PC-9 (cell line): ENCODE measurements at regions not wholly inside any gene's neighbourhood (a gene's known extent, or its start where the extent isn't known, plus 50 kb on each side); places are given as distances from the start of the nearest gene placed in this dataset.
"Not testable (repeated sequence)": the region's sequence is repeated elsewhere in the genome, so short reads cannot be mapped to it uniquely, and the experiment has no call there.

Source experiments
- BruUV-seq: library from RNA; stranded (reverse); fragments of 400-500 nt; replicated peaks from 2 replicates; lab custom pipeline; 2021; lab: Mats Ljungman, UMichigan
- CTCF ChIA-PET: fragments of 300-600 bp; sonication (Branson Sonifier 250); formaldehyde crosslinking; loops from one replicate; lab custom pipeline; 2022; ENCODE audit warnings: antibody characterized with exemption; lab: Charles Lee
- POLR2A ChIA-PET: fragments of 300-600 bp; sonication (Branson Sonifier 250); formaldehyde crosslinking; loops from one replicate; lab custom pipeline; 2022; ENCODE audit warnings: antibody characterized with exemption; ENCODE audit not compliant: unreplicated experiment; lab: Charles Lee
- DNase-seq, 2 experiments: peaks; one replicate each; pipeline versions ENCODE4 v3.0.0 to v3.0.0-alpha.2; 2015 to 2022; ENCODE audit warnings: mixed read lengths in 1 of 2
- H2AFZ ChIP-seq: fragments of 200-600 bp; sonication (generic); 2 replicates; pipeline ENCODE4 v1.8.1; 2017; ENCODE audit warnings: antibody characterized with exemption
- H3F3A ChIP-seq: fragments of 200-600 bp; sonication (generic); 2 replicates; pipeline ENCODE4 v1.8.1; 2017; ENCODE audit warnings: antibody characterized with exemption, mild to moderate bottlenecking, low read depth; ENCODE audit not compliant: insufficient read depth
- H3K27ac ChIP-seq: fragments of 200-600 bp; sonication (generic); 2 replicates; pipeline ENCODE4 v1.6.1; 2016; ENCODE audit warnings: mixed run types
- H3K27me3 ChIP-seq: fragments of 200-600 bp; sonication (generic); 2 replicates; pipeline ENCODE4 v1.6.1; 2016; ENCODE audit warnings: low read depth, mixed run types; ENCODE audit not compliant: insufficient read depth
- H3K36me3 ChIP-seq: fragments of 200-600 bp; sonication (generic); 2 replicates; pipeline ENCODE4 v1.6.1; 2016; ENCODE audit warnings: low read depth, mixed run types
- H3K4me1 ChIP-seq: fragments of 200-600 bp; sonication (generic); replicated peaks from 2 replicates; pipeline ENCODE4 v1.6.1; 2016; ENCODE audit warnings: mixed run types; ENCODE audit not compliant: insufficient read depth
- H3K4me2 ChIP-seq: fragments of 200-600 bp; sonication (generic); 2 replicates; pipeline ENCODE4 v1.6.1; 2017; ENCODE audit warnings: mixed run types
- H3K4me3 ChIP-seq: fragments of 200-600 bp; sonication (generic); 2 replicates; pipeline ENCODE4 v1.6.1; 2016; ENCODE audit warnings: mixed run types
- H3K79me2 ChIP-seq: fragments of 200-600 bp; sonication (generic); 2 replicates; pipeline ENCODE4 v1.6.1; 2017; ENCODE audit warnings: low read depth, mixed run types
- H3K9me2 ChIP-seq: fragments of 200-600 bp; sonication (generic); 2 replicates; pipeline ENCODE4 v1.8.1; 2017; ENCODE audit warnings: mild to moderate bottlenecking; ENCODE audit not compliant: insufficient read depth
- H3K9me3 ChIP-seq: fragments of 200-600 bp; sonication (generic); 2 replicates; pipeline ENCODE4 v1.8.1; 2016; ENCODE audit warnings: low read depth; ENCODE audit not compliant: insufficient read depth
- H4K20me1 ChIP-seq: fragments of 200-600 bp; sonication (generic); 2 replicates; pipeline ENCODE4 v1.8.1; 2017; ENCODE audit not compliant: insufficient read depth
- EZH2 ChIP-seq: fragments of 200-600 bp; sonication (generic); IDR thresholded peaks from 2 replicates; pipeline ENCODE4 v1.8.0; 2017; ENCODE audit warnings: antibody characterized with exemption, low read depth
- intact Hi-C: fragments of 100-400 bp; cut with micrococcal nuclease; formaldehyde crosslinking; loops from one replicate; pipeline ENCODE4 v1.10.0; 2022; ENCODE audit not compliant: unreplicated experiment
- TF ChIP-seq, protein P1 (sequence below): fragments of 200-600 bp; sonication (generic); conservative IDR thresholded peaks from 2 replicates; pipeline ENCODE4 v1.6.1; 2017; ENCODE audit warnings: mixed run types, antibody characterized with exemption, mild to moderate bottlenecking, moderate library complexity

GRCh38 chrX:142861557-142861956 is 164.2 kb upstream of the SPANXN4 start:
- H2AFZ ChIP-seq: no peak overlapping the region
- H3K9me2 ChIP-seq: no peaks in the 10 kb centered on the region
- no peaks in the 10 kb centered on the region for H4K20me1 ChIP-seq
- intact Hi-C loops: no loop called here
- no peaks in the 10 kb centered on the region for H3K36me3 ChIP-seq
- ChIA-PET POLR2A (no interaction called here), CTCF (no interaction called here)
- BruUV-seq: no TSS peak
- no peak overlapping the region for H3K4me3 ChIP-seq
- no peaks in the 10 kb centered on the region for H3F3A ChIP-seq
- no peak overlapping the region for H3K4me2 ChIP-seq
- no peaks in the 10 kb centered on the region for H3K27me3 ChIP-seq
- TF ChIP-seq, protein P1, sequence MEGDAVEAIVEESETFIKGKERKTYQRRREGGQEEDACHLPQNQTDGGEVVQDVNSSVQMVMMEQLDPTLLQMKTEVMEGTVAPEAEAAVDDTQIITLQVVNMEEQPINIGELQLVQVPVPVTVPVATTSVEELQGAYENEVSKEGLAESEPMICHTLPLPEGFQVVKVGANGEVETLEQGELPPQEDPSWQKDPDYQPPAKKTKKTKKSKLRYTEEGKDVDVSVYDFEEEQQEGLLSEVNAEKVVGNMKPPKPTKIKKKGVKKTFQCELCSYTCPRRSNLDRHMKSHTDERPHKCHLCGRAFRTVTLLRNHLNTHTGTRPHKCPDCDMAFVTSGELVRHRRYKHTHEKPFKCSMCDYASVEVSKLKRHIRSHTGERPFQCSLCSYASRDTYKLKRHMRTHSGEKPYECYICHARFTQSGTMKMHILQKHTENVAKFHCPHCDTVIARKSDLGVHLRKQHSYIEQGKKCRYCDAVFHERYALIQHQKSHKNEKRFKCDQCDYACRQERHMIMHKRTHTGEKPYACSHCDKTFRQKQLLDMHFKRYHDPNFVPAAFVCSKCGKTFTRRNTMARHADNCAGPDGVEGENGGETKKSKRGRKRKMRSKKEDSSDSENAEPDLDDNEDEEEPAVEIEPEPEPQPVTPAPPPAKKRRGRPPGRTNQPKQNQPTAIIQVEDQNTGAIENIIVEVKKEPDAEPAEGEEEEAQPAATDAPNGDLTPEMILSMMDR: no peak
- TF ChIP-seq EZH2: no peak
- no peak for DNase-seq
- no peaks in the 10 kb centered on the region for H3K4me1 ChIP-seq
- no peaks in the 10 kb centered on the region for H3K79me2 ChIP-seq
- H3K9me3 ChIP-seq: no peaks in the 10 kb centered on the region
- no peak overlapping the region for H3K27ac ChIP-seq

DNA sequence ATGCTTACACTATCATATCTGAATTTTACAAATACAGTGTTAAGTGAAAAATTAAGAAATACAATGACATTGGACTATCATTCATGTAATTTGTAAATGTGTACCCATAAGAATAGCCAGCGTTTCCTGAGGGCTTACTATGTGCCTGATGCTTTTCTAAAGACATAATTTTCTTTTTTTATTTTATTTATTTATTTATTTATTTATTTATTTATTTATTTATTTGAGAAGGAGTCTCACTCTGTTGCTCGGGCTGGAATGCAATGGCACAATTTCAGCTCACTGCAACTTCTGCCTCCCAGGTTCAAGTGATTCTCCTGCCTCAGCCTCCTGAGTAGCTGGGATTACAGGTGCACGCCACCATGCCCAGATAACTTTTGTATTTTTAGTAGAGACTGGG is 159.5 kb upstream of the SPANXN4 start:
- H3K4me1 ChIP-seq, H3K79me2 ChIP-seq, H4K20me1 ChIP-seq, H3K9me3 ChIP-seq, H3K4me2 ChIP-seq, POLR2A ChIA-PET, intact Hi-C loops, H3K9me2 ChIP-seq, H3F3A ChIP-seq, H2AFZ ChIP-seq, H3K4me3 ChIP-seq, H3K36me3 ChIP-seq, H3K27ac ChIP-seq, CTCF ChIA-PET, DNase-seq, H3K27me3 ChIP-seq, BruUV-seq: not testable (repeated sequence)

DNA sequence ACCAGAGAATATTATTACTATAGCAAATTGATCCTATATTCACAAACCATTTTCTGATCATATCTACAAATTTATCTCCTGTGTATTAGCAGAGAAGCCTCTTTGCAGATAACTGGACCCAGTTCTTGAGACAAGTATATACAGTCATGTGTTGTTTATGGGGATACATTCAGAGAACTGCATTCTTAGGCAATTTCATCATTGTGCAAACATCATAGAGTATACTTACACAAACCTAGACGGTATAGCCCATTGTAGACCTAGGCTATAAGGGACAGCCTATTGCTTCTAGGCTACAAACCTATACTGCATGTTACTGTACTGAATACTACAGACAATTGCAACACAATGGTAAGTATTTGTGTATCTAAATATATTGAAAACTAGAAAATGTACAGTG is 152.5 kb upstream of the SPANXN4 start:
- no peaks in the 10 kb centered on the region for H3K9me3 ChIP-seq
- no peaks in the 10 kb centered on the region for H3K36me3 ChIP-seq
- H3K27ac ChIP-seq: no peak overlapping the region
- TF ChIP-seq, protein P1: no peak
- TF ChIP-seq EZH2: no peak
- H3K4me1 ChIP-seq: no peaks in the 10 kb centered on the region
- no peak overlapping the region for H2AFZ ChIP-seq
- no TSS peak for BruUV-seq
- H3K79me2 ChIP-seq: no peaks in the 10 kb centered on the region
- H3F3A ChIP-seq: no peaks in the 10 kb centered on the region
- H3K9me2 ChIP-seq: no peaks in the 10 kb centered on the region
- ChIA-PET CTCF (no interaction called here), POLR2A (no interaction called here)
- H3K4me3 ChIP-seq: no peak overlapping the region
- DNase-seq: no peak
- intact Hi-C loops: no loop called here
- no peaks in the 10 kb centered on the region for H4K20me1 ChIP-seq
- H3K27me3 ChIP-seq: no peaks in the 10 kb centered on the region
- H3K4me2 ChIP-seq: no peak overlapping the region

DNA sequence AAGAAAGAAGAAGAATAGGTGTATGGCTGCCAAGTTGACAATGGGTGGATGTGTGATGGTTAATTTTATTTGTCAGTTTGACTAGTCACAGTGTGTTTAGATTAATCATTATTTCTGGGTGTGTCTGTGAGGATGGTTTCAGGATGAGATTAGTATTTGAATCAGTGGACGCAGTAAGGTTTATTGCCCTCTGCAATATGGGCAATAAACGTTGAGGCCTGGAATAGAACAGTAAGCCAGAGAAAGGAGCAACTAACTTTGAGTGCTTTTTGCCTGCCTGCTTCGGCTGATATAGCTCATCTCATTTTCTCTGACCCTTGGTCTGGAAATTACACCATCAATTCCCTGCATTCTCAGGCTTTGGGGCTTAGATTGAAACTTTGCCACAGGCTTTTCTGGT is 140.8 kb upstream of the SPANXN4 start:
- Histone ChIP-seq H3K27me3 (no peaks in the 10 kb centered on the region), H3K4me2 (no peak overlapping the region), H3K9me3 (no peaks in the 10 kb centered on the region), H2AFZ (no peak overlapping the region), H3K4me3 (no peak overlapping the region), H3K27ac (no peak overlapping the region), H3K9me2 (no peaks in the 10 kb centered on the region), H3K4me1 (no peaks in the 10 kb centered on the region), H3K79me2 (no peaks in the 10 kb centered on the region), H4K20me1 (no peaks in the 10 kb centered on the region), H3F3A (no peaks in the 10 kb centered on the region), H3K36me3 (no peaks in the 10 kb centered on the region)
- POLR2A ChIA-PET: no interaction called here
- no peak for DNase-seq
- intact Hi-C loops: no loop called here
- BruUV-seq: no TSS peak
- TF ChIP-seq EZH2: no peak
- TF ChIP-seq, protein P1: no peak
- CTCF ChIA-PET: no interaction called here
